HFFc6 (cell line): ENCODE measurements at regions not wholly inside any gene's neighbourhood (a gene's known extent, or its start where the extent isn't known, plus 50 kb on each side); places are given as distances from the start of the nearest gene placed in this dataset.

Experiments used
- DNase-seq: peaks from one replicate; pipeline ENCODE4 v3.0.0-alpha.2; 2018
- H3K27ac Mint-ChIP-seq: 2 replicates; pipeline ENCODE4 v1.8.0; 2020; ENCODE audit warnings: mild to moderate bottlenecking, mixed read lengths
- H3K27me3 Mint-ChIP-seq: 2 replicates; pipeline ENCODE4 v1.8.0; 2021; ENCODE audit warnings: mild to moderate bottlenecking, moderate library complexity, mixed read lengths; ENCODE audit not compliant: insufficient read depth
- H3K36me3 Mint-ChIP-seq: 2 replicates; pipeline ENCODE4 v1.8.0; 2021; ENCODE audit warnings: low read depth, mixed read lengths
- H3K4me1 Mint-ChIP-seq: 2 replicates; pipeline ENCODE4 v1.8.0; 2020; ENCODE audit warnings: low read depth, mixed read lengths
- H3K4me3 Mint-ChIP-seq: 2 replicates; pipeline ENCODE4 v1.8.0; 2020; ENCODE audit warnings: mild to moderate bottlenecking, moderate library complexity, mixed read lengths
- H3K9me3 Mint-ChIP-seq: 2 replicates; pipeline ENCODE4 v1.8.0; 2020; ENCODE audit warnings: mild to moderate bottlenecking, mixed read lengths
- CTCF ChIP-seq: fragments of 200-600 bp; sonication (generic); IDR thresholded peaks from 2 replicates; pipeline ENCODE4 v1.5.0; 2021; ENCODE audit warnings: antibody characterized with exemption, mild to moderate bottlenecking

- no peak for DNase-seq
- Mint-ChIP-seq H3K27me3 (no peaks in the 10 kb centered on the region), H3K27ac (no peak overlapping the region), H3K4me1 (peaks cover 28% of the 10 kb centered on the region), H3K4me3 (no peak overlapping the region), H3K36me3 (peaks cover 8% of the 10 kb centered on the region), H3K9me3 (no peaks in the 10 kb centered on the region)
- TF ChIP-seq CTCF = no peak
These were observed 301.1 kb upstream of the PTGER4 start for GRCh38 chr5:40378396-40379177.

DNA sequence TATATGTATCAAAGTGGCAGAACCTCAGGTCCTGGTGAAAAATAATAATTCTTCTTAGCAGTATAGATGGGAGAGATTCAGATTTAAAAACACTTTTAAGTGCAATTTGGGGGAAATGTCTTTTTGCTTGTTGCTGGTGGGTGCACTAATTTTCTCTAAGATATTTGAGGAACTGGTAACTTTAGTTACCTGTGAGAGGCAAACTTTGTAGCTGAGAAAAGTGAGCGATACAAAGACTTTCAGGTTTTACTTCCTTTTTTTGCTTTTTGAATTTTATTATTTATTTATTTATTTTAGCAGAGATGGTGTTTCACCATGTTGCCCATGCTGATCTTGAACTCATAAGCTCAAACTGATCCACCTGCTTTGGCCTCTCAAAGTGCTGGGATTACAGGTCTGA, 303.1 kb upstream of the PTGER4 start:
- Mint-ChIP-seq H3K9me3 (no peaks in the 10 kb centered on the region), H3K27me3 (no peaks in the 10 kb centered on the region)
- DNase-seq = no peak

GRCh38 chr5:40374853-40375252, 304.9 kb upstream of the PTGER4 start:
- Mint-ChIP-seq H3K27ac (no peak overlapping the region), H3K4me1 (no peaks in the 10 kb centered on the region; the same call in 1 of the 2 replicates), H3K27me3 (no peaks in the 10 kb centered on the region), H3K9me3 (no peaks in the 10 kb centered on the region), H3K4me3 (no peak overlapping the region), H3K36me3 (peaks cover 8% of the 10 kb centered on the region; the same call in 1 of the 2 replicates)
- no peak for TF ChIP-seq CTCF
- DNase-seq = no peak

More for the DNA sequence above, 303.1 kb upstream of the PTGER4 start:
- Mint-ChIP-seq H3K4me3 (no peak overlapping the region), H3K4me1 (peaks cover 8% of the 10 kb centered on the region), H3K36me3 (peaks cover 8% of the 10 kb centered on the region), H3K27ac (no peak overlapping the region)
- TF ChIP-seq CTCF = no peak

DNA sequence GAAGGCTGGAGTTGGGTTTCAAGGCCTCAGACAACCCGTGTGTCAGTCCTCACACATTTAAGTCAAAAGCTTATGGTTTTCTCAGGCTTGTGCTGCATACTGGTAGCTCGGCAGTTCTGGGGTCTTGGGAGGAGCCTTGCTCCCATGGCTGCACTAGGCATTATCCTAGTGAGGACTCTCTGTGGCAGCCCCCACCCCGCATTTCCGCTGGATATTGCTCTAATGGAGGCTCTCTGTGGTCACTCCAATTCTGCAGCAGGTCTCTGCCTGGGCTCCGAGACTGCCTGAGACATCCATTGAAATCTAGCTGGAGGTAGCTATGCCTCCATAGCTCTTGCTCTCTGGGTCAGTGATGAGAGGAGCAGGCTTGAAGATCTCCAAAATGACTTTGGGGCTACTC, 311.5 kb upstream of the PTGER4 start:
- Mint-ChIP-seq H3K27me3 (peaks cover 1% of the 10 kb centered on the region; the same call in 1 of the 2 replicates), H3K4me1 (no peaks in the 10 kb centered on the region), H3K36me3 (peaks cover 6% of the 10 kb centered on the region; the same call in 1 of the 2 replicates), H3K27ac (no peak overlapping the region), H3K9me3 (peaks cover 4% of the 10 kb centered on the region; the same call in 1 of the 2 replicates), H3K4me3 (no peak overlapping the region)
- no peak for TF ChIP-seq CTCF
- no peak for DNase-seq

- peak; percentile 12 for DNase-seq
- H3K9me3 Mint-ChIP-seq = peaks cover 8% of the 10 kb centered on the region; the same call in 1 of the 2 replicates
- peaks cover 6% of the 10 kb centered on the region; the same call in 1 of the 2 replicates for H3K36me3 Mint-ChIP-seq
- no peak overlapping the region for H3K27ac Mint-ChIP-seq
- peaks cover 1% of the 10 kb centered on the region; the same call in 1 of the 2 replicates for H3K27me3 Mint-ChIP-seq
- no peaks in the 10 kb centered on the region for H3K4me1 Mint-ChIP-seq
- peak; percentile 66 for TF ChIP-seq CTCF
- no peak overlapping the region for H3K4me3 Mint-ChIP-seq
These were observed 312.5 kb upstream of the PTGER4 start for GRCh38 chr5:40367255-40367654.
